ENCODE measurements at regions not wholly inside any gene's neighbourhood (a gene's known extent, or its start where the extent isn't known, plus 50 kb on each side); places are given as distances from the start of the nearest gene placed in this dataset.

GRCh38 chr12:126535971-126536370 is 1470.7 kb downstream of the AACS start:
- TF ChIP-seq GATA2 (IDR thresholded peaks at IDR 0.05; ENCODE audit: low read depth, low read length) (no peak), GATA3 (IDR thresholded peaks at IDR 0.05; ENCODE audit: low read depth, low read length) (no peak)

All from SH-SY5Y (cell line).